NOMO-1 treated with dmso at 0.1 percent for 144 hours (cell line): ENCODE measurements at regions not wholly inside any gene's neighbourhood (a gene's known extent, or its start where the extent isn't known, plus 50 kb on each side); places are given as distances from the start of the nearest gene placed in this dataset.
"Not testable (repeated sequence)": the region's sequence is repeated elsewhere in the genome, so short reads cannot be mapped to it uniquely, and the experiment has no call there.

Source experiments
- DNase-seq: peaks from one replicate; lab custom pipeline; 2025; ENCODE audit not compliant: unreplicated experiment; lab: John Stamatoyannopoulos, UW

DNA sequence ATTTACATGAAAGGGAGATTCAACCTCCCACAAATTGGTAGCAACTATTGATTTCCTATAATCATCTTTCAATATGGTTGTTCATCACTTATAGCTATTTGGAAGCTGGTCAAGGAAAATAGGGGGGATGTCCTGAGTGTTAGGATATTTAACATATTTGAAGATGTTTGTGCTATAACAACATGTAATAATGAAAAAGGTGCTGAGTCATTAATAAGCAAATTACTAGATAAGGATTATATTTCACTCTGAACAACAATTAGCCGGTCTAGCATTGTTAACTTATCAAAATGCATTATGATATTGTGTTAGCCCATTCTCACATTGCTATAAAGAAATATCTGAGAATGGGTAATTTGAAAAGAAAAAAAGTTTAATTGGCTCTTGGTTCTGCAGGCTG is 225.8 kb upstream of the ARPP21 start:
- DNase-seq, result no peak

GRCh38 chr3:35417080-35417479 is 222.2 kb upstream of the ARPP21 start:
- no peak for DNase-seq

- no peak for DNase-seq
Measured at GRCh38 chr3:35422101-35422500, 217.2 kb upstream of the ARPP21 start.

DNA sequence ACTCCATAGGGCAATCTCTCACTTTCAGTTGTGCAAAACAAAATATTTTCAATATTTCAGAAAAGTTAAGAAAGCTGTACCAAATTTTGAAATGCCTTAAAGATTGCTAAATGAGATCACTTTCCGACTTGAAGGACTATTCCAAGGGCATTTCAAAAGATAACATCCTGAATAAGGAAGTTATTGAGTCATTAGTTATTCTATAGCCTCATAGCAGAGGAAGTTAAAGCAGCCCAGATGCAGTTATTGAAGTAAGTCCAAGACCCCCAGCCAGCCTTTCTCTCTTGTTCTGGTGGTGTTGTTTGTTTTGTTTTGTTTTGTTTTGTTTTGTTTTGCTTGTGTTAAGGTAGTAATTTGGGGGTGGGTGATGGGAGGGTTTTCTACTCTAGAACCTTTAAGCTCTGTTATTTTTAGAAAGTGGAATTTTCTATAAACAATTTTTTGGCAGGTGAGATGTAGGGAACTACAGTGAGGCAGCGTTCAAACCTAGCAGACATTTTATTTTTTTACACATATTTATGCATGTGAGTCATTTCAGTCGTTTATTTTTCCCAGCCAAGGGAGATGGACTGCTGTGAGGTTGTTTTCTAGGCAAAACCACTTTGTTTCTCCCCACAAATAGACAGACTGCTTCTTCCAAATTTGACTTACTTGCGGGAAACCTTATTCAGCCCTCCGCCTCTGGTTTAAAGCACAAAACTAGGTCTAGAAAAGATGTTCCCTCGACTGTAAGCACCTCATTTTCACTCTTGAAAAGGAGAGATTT is 216.3 kb upstream of the ARPP21 start:
- no peak for DNase-seq

- DNase-seq, result no peak
Measured at GRCh38 chr3:35426366-35426958, 212.9 kb upstream of the ARPP21 start.

DNA sequence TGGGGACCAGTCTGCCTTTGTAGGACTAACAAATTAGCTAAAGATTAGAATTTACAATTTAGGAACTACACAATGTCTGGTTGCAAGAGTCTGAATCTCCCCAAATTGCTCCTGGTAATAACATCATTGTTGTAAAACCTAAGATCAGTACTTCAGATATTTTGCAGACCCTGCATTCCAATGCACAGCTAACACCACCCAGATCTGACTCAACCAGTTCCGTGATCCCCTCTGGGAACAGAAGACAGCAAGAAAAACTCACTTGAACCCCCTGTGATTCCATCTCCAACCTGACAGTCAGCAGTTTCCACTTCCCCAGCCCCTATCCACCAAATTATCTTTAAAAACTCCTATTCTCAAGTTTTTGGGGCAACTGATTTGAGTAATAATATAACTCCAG is 201.9 kb upstream of the ARPP21 start:
- DNase-seq, result no peak

- DNase-seq, result no peak
Measured at GRCh38 chr3:35438101-35438500, 201.2 kb upstream of the ARPP21 start.

DNA sequence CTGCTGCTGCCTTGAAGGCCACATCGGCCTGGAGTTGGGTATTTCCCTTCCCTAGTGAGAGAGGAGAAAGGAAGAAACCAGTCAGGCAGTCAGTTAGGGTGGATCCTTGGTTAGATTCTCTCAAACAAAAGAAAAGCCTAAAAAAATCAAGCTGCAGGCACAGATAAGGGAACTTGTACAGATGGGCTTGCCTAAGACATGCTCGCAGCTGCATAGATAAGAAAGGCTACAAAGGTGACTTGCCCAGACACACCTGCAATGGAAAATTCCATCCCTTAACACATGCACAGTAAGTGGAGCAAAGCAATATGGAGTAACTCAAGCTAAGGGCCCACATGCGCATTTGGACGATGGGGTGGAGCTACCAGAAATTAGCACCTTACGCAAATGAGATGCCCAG is 199.7 kb upstream of the ARPP21 start:
- DNase-seq, result no peak

- DNase-seq, result no peak
Measured at GRCh38 chr3:35440826-35441225, 198.5 kb upstream of the ARPP21 start.

DNA sequence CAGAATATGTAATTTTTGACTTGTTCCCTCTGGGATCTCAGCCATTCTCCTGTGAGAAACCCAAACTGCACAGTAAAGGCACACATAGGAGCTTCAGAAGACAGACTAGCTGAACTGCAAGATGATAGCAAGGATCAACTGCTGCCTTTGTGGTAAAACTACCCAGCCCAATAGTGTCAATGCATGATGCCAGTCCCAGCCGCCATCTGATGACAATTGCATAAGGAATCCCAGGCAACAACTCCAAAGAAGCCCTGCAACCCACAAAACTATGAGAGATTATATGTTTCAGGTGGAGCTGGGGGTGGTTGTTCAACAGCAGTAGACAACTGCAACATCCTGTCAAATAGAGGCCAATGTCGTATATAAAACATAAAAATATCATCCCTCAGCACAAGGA is 192.4 kb upstream of the ARPP21 start:
- DNase-seq, result no peak

DNA sequence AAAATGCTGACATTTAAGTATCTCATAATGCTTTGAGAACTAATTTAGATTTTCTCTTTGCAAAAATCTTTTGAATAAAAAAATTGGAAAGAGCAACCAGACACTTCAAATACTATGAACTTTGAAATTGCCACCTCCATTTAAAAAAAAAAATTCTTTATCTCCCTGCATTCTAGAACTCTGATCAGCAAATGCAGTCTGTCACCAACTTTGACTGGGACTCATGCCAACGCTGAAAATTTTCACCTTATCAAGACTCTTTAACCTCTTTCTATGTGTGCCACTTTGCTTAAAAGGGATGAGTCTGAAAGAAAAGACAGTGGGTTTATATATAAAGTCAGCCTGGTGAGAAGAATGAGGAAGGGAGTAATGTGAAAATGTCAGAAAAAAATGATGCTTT is 191.2 kb upstream of the ARPP21 start:
- DNase-seq, result no peak

GRCh38 chr3:35448681-35449080 is 190.6 kb upstream of the ARPP21 start:
- DNase-seq, result no peak

DNA sequence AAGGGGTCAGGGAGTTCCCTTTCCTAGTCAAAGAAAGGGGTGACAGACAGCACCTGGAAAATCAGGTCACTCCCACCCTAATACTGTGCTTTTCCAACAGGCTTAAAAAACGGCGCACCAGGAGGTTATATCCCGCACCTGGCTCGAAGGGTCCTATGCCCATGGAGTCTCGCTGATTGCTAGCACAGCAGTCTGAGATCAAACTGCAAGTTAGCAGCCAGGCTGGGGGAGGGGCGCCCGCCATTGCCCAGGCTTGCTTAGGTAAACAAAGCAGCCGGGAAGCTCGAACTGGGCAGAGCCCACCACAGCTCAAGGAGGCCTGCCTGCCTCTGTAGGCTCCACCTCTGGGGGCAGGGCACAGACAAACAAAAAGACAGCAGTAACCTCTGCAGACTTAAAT is 184.5 kb upstream of the ARPP21 start:
- not testable (repeated sequence) for DNase-seq

GRCh38 chr3:35473956-35474355 is 165.4 kb upstream of the ARPP21 start:
- DNase-seq, result no peak

DNA sequence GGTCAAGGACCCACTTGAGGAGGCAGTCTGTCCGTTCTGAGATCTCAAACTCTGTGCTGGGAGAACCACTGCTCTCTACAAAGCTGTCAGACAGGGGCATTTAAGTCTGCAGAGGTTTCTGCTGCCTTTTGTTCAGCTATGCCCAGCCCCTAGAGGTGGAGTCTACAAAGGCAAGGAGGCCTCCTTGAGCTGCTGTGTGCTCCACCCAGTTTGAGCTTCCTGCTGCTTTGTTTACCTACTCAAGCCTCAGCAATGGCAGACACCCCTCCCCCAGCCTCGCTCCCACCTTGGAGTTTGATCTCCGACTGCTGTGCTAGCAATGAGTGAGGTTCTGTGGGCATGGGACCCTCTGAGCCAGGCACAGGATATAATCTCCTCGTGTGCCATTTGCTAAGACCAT is 156.8 kb upstream of the ARPP21 start:
- DNase-seq, result not testable (repeated sequence)

DNA sequence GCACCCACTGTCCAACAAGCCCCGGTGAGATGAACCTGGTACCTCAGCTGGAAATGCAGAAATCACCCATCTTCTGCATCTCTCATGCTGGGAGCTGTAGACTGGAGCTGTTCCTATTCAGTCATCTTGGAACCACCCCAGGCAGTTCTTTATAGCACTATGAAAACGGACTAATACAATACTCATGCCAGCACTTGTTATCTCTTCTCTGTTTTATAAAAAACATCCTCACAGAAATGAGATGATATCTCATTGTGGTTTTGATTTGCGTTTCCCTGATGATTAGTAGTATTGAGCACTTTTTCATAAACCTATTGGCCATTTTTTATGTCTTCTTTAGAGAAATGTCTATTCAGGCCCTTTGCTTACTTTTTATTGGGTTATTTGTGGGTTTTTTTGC is 156.2 kb upstream of the ARPP21 start:
- DNase-seq, result no peak

DNA sequence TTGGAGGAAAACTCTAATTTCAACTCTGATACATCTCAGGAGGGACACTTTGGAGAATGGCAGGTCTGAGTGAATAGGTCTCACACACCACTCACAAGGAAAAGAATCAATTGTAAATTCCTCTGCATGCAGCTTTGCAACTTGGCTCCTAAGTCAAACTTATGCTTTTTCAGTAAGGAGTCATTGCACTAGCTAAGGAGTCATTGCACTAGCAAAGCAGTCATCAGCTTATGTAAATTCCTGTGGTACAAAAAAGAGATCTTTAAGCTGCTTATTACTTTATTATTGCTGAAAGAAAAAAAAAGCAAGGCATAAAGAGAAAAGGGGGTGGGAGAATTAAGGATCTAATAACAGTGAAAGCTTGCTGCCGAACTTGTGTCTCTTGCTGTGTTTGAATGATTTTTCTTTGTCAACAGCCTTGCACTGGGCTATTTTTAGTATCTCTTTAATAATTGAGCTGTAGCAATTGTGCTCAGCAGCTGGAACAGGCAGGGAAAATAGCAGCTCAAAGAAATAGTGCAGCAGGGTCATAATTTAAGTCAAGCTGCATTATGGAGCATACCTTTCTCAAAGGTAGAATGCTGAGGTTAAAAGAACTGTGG is 154.3 kb upstream of the ARPP21 start:
- DNase-seq, result no peak

DNA sequence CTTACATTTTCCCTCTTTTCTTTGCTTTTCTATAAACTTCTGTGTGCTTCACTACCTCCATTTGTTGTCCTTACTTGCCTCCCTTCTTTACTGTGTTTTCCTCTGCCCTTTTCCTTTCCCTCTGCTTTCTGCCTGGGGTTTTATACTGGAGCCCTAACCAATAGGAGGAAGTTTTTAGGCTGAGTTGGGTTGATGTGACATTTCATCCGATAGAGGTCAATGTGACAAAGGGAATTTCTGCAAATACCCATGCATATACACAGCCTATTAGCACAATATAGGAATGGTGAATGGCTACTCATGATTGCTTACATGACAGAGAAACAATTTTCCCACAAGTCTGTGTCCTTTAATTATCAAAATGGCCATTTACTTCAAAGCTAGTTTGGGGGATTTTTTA is 153.0 kb upstream of the ARPP21 start:
- DNase-seq, result no peak

GRCh38 chr3:35487376-35487775 is 151.9 kb upstream of the ARPP21 start:
- no peak for DNase-seq

DNA sequence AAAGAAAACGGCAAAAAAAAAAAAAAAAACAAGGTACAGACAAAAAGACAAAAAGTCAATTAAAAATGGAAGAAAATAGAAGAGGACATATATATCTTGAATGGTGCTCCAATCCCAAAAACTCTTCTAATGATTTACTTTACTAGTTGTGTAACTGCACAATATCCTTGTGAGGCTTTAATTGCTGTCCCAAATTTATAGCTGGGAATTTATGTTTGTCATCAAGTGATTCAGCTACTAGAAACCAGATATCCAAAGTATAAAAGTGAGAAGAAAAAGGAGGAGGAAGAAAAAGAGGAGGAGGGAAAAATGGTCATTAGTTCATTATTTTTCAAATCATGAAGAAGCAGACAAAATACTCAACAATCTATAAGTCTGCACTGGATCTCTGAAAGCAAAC is 150.8 kb upstream of the ARPP21 start:
- DNase-seq, result no peak

- DNase-seq, result no peak
Measured at GRCh38 chr3:35492841-35493240, 146.5 kb upstream of the ARPP21 start.

DNA sequence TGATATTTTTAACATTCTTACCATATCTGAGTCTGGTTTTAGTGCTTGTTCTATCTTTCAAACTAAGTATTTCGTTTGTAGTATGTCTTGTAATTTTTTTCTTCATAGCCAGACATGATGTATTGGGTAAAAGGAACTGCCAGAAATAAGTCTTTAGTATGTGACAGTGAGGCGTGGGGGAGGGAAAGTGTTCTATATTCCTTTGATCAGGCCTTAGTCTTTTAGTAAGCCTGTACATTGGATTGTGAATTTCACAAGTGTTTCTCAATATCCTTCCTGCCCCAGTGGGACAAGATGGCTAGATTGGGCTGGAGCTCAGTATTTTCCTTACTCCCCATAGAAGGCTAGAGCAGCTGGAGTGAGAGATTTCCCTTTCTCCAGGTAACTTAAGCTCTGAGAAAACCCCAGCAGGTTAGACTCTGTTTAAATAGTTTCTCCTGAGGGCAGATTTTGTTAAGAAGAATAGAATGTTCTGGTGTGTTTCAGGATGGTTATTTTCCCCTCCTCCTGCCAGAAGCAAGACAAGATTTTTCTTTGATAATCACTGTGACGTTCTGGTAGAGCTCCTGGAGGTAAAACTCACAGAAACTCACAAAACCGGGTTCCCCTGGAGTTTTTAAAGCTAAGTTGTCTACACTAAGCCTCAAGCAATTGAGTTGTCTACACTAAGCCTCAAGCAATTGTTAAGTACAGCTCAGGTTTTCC is 140.7 kb upstream of the ARPP21 start:
- peak; percentile 31 for DNase-seq
